ENCODE measurements at regions not wholly inside any gene's neighbourhood (a gene's known extent, or its start where the extent isn't known, plus 50 kb on each side); places are given as distances from the start of the nearest gene placed in this dataset.

DNA sequence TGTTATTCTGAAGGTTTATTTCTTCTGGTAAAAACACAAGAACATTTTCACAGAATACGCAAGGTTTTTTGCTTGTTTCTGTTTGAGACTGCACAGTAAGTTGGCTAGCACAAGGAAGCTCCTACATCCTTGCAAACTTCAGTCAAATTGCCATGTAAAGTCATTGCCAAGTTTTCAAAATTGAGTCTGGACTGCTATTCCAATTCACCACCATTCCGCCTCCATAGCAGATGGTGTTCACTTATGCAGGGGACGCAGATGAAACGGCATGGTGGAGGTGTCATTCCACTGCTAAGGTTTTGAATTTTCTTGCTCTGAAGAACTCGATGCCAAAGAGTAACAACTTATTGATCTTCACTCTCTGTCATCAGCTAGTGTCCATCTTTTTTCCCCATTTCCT lies 303.9 kb upstream of the SYT1 start:
- no peak for TF ChIP-seq SPI1 (IDR thresholded peaks at IDR 0.05; ENCODE audit: low read depth, low read length)
- TF ChIP-seq POLR2A (IDR thresholded peaks at IDR 0.05; ENCODE audit: low read depth, low read length): no peak
- TF ChIP-seq POLR2AphosphoS5 (IDR thresholded peaks at IDR 0.05; ENCODE audit: low read depth, low read length): no peak
- no peak for TF ChIP-seq PAX5 (IDR thresholded peaks at IDR 0.05; ENCODE audit: insufficient read depth, low read length, severe bottlenecking)

Measured in GM12891 (cell line).